SH-SY5Y (cell line): ENCODE measurements at regions not wholly inside any gene's neighbourhood (a gene's known extent, or its start where the extent isn't known, plus 50 kb on each side); places are given as distances from the start of the nearest gene placed in this dataset.

Experiments used
- GATA2 ChIP-seq: IDR thresholded peaks from 2 replicates; pipeline ENCODE4 v1.6.1; 2011; ENCODE audit warnings: mild to moderate bottlenecking, low read depth, low read length
- GATA3 ChIP-seq: IDR thresholded peaks from 2 replicates; pipeline ENCODE4 v1.6.1; 2011; ENCODE audit warnings: low read depth, mild to moderate bottlenecking, low read length, moderate library complexity

DNA sequence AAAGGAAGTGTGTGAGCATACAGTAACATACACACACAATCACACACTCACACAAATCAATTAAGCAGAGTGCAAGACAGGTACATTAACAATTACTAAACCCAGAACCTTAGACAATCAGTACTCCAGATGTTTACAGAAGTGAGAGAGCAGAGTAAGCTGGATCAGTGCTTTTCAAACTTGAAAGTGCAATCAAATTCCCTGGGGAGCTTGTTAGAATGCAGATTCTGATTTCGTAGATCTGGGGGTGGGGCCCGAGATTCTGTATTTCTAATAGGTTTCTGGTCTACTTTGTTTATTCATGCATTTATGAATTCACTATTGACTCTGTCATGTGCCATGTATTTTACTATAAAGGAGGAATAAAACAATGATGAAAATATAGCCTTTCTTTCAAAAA lies 179.6 kb upstream of the PHYHIPL start:
- TF ChIP-seq GATA2 (no peak), GATA3 (no peak)
